KMS-11 (cell line): ENCODE measurements at regions not wholly inside any gene's neighbourhood (a gene's known extent, or its start where the extent isn't known, plus 50 kb on each side); places are given as distances from the start of the nearest gene placed in this dataset.

Experiments
- H2AFZ ChIP-seq: fragments of 200-600 bp; sonication (generic); 2 replicates; pipeline ENCODE4 v1.6.1; 2016; ENCODE audit warnings: antibody characterized with exemption, mixed run types, low read depth
- H3K27ac ChIP-seq: fragments of 200-600 bp; sonication (generic); 2 replicates; pipeline ENCODE4 v1.6.1; 2016; ENCODE audit warnings: mild to moderate bottlenecking, mixed run types
- H3K27me3 ChIP-seq: fragments of 200-600 bp; sonication (generic); 2 replicates; pipeline ENCODE4 v1.6.1; 2017; ENCODE audit warnings: mild to moderate bottlenecking, low read depth, mixed run types, moderate library complexity; ENCODE audit not compliant: insufficient read depth
- H3K36me3 ChIP-seq: fragments of 200-600 bp; sonication (generic); 2 replicates; pipeline ENCODE4 v1.6.1; 2017; ENCODE audit warnings: mild to moderate bottlenecking, mixed run types; ENCODE audit not compliant: insufficient read depth
- H3K4me1 ChIP-seq: fragments of 200-600 bp; sonication (generic); 2 replicates; pipeline ENCODE4 v1.6.1; 2016; ENCODE audit warnings: mild to moderate bottlenecking, low read depth, mixed run types; ENCODE audit not compliant: poor library complexity, severe bottlenecking
- H3K4me2 ChIP-seq: fragments of 200-600 bp; sonication (generic); 2 replicates; pipeline ENCODE4 v1.7.0; 2016; ENCODE audit warnings: mild to moderate bottlenecking, mixed run types
- H3K4me3 ChIP-seq: fragments of 200-600 bp; sonication (generic); IDR thresholded peaks from 2 replicates; pipeline ENCODE4 v1.6.1; 2017; ENCODE audit warnings: low read depth, low read length, mixed read lengths; ENCODE audit not compliant: insufficient read depth
- H3K79me2 ChIP-seq: fragments of 200-600 bp; sonication (generic); 2 replicates; pipeline ENCODE4 v1.6.1; 2016; ENCODE audit warnings: low read depth, mixed run types; ENCODE audit not compliant: insufficient read depth
- H3K9ac ChIP-seq: fragments of 200-600 bp; sonication (generic); 2 replicates; pipeline ENCODE4 v1.6.1; 2016; ENCODE audit warnings: mild to moderate bottlenecking, mixed run types
- H4K20me1 ChIP-seq: fragments of 200-600 bp; sonication (generic); 2 replicates; pipeline ENCODE4 v1.6.1; 2016; ENCODE audit warnings: mild to moderate bottlenecking, mixed run types; ENCODE audit not compliant: insufficient read depth
- CTCF ChIP-seq: fragments of 200-600 bp; sonication (generic); conservative IDR thresholded peaks from 2 replicates; pipeline ENCODE4 v1.6.1; 2017; ENCODE audit warnings: low read depth, mild to moderate bottlenecking, antibody characterized with exemption, low read length, moderate library complexity, mixed read lengths

GRCh38 chr18:73990258-73990657 lies 157.4 kb downstream of the FBXO15 start:
- no peaks in the 10 kb centered on the region for H3K36me3 ChIP-seq
- H3K4me1 ChIP-seq = no peaks in the 10 kb centered on the region
- no peaks in the 10 kb centered on the region for H3K27me3 ChIP-seq
- H3K79me2 ChIP-seq = no peaks in the 10 kb centered on the region
- H4K20me1 ChIP-seq = no peaks in the 10 kb centered on the region
- no peak overlapping the region for H3K9ac ChIP-seq
- H3K4me3 ChIP-seq = no peak overlapping the region
- no peak for TF ChIP-seq CTCF
- no peak overlapping the region for H2AFZ ChIP-seq
- H3K4me2 ChIP-seq = no peak overlapping the region
- H3K27ac ChIP-seq = no peak overlapping the region

GRCh38 chr18:73987247-73987980 lies 160.2 kb downstream of the FBXO15 start:
- H4K20me1 ChIP-seq = no peaks in the 10 kb centered on the region
- H3K9ac ChIP-seq = no peak overlapping the region
- H3K27me3 ChIP-seq = no peaks in the 10 kb centered on the region
- no peak overlapping the region for H3K4me3 ChIP-seq
- no peak overlapping the region for H2AFZ ChIP-seq
- H3K36me3 ChIP-seq = no peaks in the 10 kb centered on the region
- no peak overlapping the region for H3K27ac ChIP-seq
- H3K4me2 ChIP-seq = no peak overlapping the region
- TF ChIP-seq CTCF = no peak
- H3K79me2 ChIP-seq = no peaks in the 10 kb centered on the region
- H3K4me1 ChIP-seq = no peaks in the 10 kb centered on the region

GRCh38 chr18:73986711-73987110 lies 160.9 kb downstream of the FBXO15 start:
- Histone ChIP-seq H3K9ac (no peak overlapping the region), H3K27me3 (no peaks in the 10 kb centered on the region)
- TF ChIP-seq CTCF = no peak

GRCh38 chr18:73985855-73986625 lies 161.6 kb downstream of the FBXO15 start:
- H3K9ac ChIP-seq = no peak overlapping the region
- no peaks in the 10 kb centered on the region for H3K36me3 ChIP-seq
- H2AFZ ChIP-seq = no peak overlapping the region
- H3K4me2 ChIP-seq = no peak overlapping the region
- H3K27ac ChIP-seq = no peak overlapping the region
- H3K4me1 ChIP-seq = no peaks in the 10 kb centered on the region
- H4K20me1 ChIP-seq = no peaks in the 10 kb centered on the region
- H3K27me3 ChIP-seq = no peaks in the 10 kb centered on the region
- TF ChIP-seq CTCF = no peak
- no peak overlapping the region for H3K4me3 ChIP-seq
- no peaks in the 10 kb centered on the region for H3K79me2 ChIP-seq

More at GRCh38 chr18:73986711-73987110, 160.9 kb downstream of the FBXO15 start:
- H3K27ac ChIP-seq = no peak overlapping the region
- H3K36me3 ChIP-seq = no peaks in the 10 kb centered on the region
- H3K4me1 ChIP-seq = no peaks in the 10 kb centered on the region
- no peak overlapping the region for H3K4me2 ChIP-seq
- no peak overlapping the region for H3K4me3 ChIP-seq
- H2AFZ ChIP-seq = no peak overlapping the region
- H3K79me2 ChIP-seq = no peaks in the 10 kb centered on the region
- no peaks in the 10 kb centered on the region for H4K20me1 ChIP-seq
